ENCODE measurements at regions not wholly inside any gene's neighbourhood (a gene's known extent, or its start where the extent isn't known, plus 50 kb on each side); places are given as distances from the start of the nearest gene placed in this dataset.

DNA sequence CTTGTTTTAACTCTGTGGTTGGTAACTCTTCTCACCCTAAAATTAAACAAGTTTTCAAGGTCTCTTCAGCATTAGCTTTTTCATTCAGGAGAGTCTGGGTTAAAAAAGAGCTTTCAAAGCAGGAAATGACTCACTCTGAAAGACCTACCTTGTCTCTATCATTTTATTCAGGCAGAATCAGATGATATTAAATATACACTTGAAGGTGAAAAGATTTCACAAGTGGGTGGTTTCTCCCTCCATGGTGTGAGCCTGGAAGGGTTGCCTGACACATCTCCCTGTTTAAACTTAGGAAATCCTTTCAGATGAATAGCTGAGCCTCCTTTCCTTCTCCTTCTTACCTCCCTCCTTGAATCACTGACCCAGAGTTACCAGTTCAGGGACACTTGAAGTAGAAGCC lies 1402.0 kb upstream of the PIK3C3 start (continued):
- TF ChIP-seq, protein P1, sequence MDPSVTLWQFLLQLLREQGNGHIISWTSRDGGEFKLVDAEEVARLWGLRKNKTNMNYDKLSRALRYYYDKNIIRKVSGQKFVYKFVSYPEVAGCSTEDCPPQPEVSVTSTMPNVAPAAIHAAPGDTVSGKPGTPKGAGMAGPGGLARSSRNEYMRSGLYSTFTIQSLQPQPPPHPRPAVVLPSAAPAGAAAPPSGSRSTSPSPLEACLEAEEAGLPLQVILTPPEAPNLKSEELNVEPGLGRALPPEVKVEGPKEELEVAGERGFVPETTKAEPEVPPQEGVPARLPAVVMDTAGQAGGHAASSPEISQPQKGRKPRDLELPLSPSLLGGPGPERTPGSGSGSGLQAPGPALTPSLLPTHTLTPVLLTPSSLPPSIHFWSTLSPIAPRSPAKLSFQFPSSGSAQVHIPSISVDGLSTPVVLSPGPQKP (IDR thresholded peaks at IDR 0.05; ENCODE audit: low read depth, low read length) = no peak
- no peak for TF ChIP-seq BACH1 (IDR thresholded peaks at IDR 0.05; ENCODE audit: borderline replicate concordance)
- TF ChIP-seq, protein P2, sequence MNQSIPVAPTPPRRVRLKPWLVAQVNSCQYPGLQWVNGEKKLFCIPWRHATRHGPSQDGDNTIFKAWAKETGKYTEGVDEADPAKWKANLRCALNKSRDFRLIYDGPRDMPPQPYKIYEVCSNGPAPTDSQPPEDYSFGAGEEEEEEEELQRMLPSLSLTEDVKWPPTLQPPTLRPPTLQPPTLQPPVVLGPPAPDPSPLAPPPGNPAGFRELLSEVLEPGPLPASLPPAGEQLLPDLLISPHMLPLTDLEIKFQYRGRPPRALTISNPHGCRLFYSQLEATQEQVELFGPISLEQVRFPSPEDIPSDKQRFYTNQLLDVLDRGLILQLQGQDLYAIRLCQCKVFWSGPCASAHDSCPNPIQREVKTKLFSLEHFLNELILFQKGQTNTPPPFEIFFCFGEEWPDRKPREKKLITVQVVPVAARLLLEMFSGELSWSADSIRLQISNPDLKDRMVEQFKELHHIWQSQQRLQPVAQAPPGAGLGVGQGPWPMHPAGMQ (IDR thresholded peaks at IDR 0.05; ENCODE audit: borderline replicate concordance) = no peak
- TF ChIP-seq SIN3A (IDR thresholded peaks at IDR 0.05; ENCODE audit: low read depth, low read length) = no peak

DNA sequence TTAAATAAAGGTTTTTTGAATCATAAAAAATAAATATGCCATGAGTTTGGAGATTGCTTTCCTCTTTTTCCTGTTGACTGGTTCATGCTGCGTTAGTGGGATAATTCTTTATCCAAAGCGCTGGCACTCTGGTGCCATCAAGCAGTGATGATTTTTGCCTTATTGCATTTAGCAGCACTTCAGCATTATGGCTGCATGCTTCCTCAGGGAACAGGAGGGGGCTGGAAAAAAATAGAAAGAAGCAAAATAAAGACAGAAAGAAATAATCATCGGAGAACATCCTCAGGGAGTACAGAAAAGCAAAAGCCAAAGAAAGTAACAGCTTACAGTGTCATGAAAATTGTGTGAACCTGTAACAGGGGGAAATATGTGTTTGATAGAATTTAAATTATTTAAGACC lies 1408.2 kb upstream of the PIK3C3 start:
- Histone ChIP-seq H3K4me2 (ENCODE audit: control insufficient read depth, insufficient read depth) (no peak overlapping the region), H3K36me3 (ENCODE audit: control insufficient read depth in 2 of 2, insufficient read depth in 2 of 2, low read length in 1 of 2) (no peaks in the 10 kb centered on the region), H3K4me1 (ENCODE audit: control insufficient read depth, insufficient read depth, low read length) (no peaks in the 10 kb centered on the region), H3K79me2 (ENCODE audit: control insufficient read depth, insufficient read depth, low read length) (no peaks in the 10 kb centered on the region), H3K27ac (ENCODE audit: control insufficient read depth, insufficient read depth) (no peak overlapping the region), H3K4me3 (no peak overlapping the region), H4K20me1 (ENCODE audit: control insufficient read depth, insufficient read depth) (no peaks in the 10 kb centered on the region), H2AFZ (ENCODE audit: control insufficient read depth, low read depth, low read length) (no peak overlapping the region), H3K9me3 (replicated peaks; ENCODE audit: control insufficient read depth, insufficient read depth, low read length) (no peaks in the 10 kb centered on the region), H3K9ac (ENCODE audit: control insufficient read depth, insufficient read depth, low read length) (no peak overlapping the region), H3K27me3 (replicated peaks in 1 of 2; ENCODE audit: control insufficient read depth in 2 of 2, insufficient read depth in 2 of 2, low read length in 1 of 2) (no peaks in the 10 kb centered on the region)
- no TSS peak for BruUV-seq (replicated peaks)
- RAD21 ChIA-PET (ENCODE audit: unreplicated experiment) = no interaction called here
- POLR2A ChIA-PET = no interaction called here
- CTCF ChIA-PET = no interaction called here
- TF ChIP-seq SP1 (IDR thresholded peaks at IDR 0.05; ENCODE audit: low read depth, low read length) (no peak), RAD21 (IDR thresholded peaks at IDR 0.05; ENCODE audit: insufficient read depth, low read depth, low read length) (no peak), HDAC6 (IDR thresholded peaks at IDR 0.05; ENCODE audit: unreplicated experiment) (no peak)
- TF ChIP-seq, protein P3, sequence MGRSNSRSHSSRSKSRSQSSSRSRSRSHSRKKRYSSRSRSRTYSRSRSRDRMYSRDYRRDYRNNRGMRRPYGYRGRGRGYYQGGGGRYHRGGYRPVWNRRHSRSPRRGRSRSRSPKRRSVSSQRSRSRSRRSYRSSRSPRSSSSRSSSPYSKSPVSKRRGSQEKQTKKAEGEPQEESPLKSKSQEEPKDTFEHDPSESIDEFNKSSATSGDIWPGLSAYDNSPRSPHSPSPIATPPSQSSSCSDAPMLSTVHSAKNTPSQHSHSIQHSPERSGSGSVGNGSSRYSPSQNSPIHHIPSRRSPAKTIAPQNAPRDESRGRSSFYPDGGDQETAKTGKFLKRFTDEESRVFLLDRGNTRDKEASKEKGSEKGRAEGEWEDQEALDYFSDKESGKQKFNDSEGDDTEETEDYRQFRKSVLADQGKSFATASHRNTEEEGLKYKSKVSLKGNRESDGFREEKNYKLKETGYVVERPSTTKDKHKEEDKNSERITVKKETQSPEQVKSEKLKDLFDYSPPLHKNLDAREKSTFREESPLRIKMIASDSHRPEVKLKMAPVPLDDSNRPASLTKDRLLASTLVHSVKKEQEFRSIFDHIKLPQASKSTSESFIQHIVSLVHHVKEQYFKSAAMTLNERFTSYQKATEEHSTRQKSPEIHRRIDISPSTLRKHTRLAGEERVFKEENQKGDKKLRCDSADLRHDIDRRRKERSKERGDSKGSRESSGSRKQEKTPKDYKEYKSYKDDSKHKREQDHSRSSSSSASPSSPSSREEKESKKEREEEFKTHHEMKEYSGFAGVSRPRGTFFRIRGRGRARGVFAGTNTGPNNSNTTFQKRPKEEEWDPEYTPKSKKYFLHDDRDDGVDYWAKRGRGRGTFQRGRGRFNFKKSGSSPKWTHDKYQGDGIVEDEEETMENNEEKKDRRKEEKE (IDR thresholded peaks at IDR 0.05) = no peak
- TF ChIP-seq, protein P4, sequence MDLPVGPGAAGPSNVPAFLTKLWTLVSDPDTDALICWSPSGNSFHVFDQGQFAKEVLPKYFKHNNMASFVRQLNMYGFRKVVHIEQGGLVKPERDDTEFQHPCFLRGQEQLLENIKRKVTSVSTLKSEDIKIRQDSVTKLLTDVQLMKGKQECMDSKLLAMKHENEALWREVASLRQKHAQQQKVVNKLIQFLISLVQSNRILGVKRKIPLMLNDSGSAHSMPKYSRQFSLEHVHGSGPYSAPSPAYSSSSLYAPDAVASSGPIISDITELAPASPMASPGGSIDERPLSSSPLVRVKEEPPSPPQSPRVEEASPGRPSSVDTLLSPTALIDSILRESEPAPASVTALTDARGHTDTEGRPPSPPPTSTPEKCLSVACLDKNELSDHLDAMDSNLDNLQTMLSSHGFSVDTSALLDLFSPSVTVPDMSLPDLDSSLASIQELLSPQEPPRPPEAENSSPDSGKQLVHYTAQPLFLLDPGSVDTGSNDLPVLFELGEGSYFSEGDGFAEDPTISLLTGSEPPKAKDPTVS (IDR thresholded peaks at IDR 0.05; ENCODE audit: low read depth, low read length) = no peak
- TF ChIP-seq, protein P2 (IDR thresholded peaks at IDR 0.05; ENCODE audit: borderline replicate concordance) = no peak
- no peak for DNase-seq (ENCODE audit: low read depth, low spot score)
- SMC1A ChIA-PET (ENCODE audit: uncharacterized antibody, unreplicated experiment) = no interaction called here
- intact Hi-C loops (cut with micrococcal nuclease; ENCODE audit: unreplicated experiment) (no loop called here), in situ Hi-C loops (cut with MboI) (no loop called here)
- ATAC-seq = no peak
- FAIRE-seq = no peak
- WGBS (ENCODE audit: insufficient coverage, insufficient replicate concordance, low lambda C conversion rate, missing lambda C conversion rate) = 35% methylated on average over 3 of the region's 3 CpGs

Data from GM12878 (cell line).